ENCODE measurements at regions not wholly inside any gene's neighbourhood (a gene's known extent, or its start where the extent isn't known, plus 50 kb on each side); places are given as distances from the start of the nearest gene placed in this dataset.
"Not testable (repeated sequence)": the region's sequence is repeated elsewhere in the genome, so short reads cannot be mapped to it uniquely, and the experiment has no call there.

DNA sequence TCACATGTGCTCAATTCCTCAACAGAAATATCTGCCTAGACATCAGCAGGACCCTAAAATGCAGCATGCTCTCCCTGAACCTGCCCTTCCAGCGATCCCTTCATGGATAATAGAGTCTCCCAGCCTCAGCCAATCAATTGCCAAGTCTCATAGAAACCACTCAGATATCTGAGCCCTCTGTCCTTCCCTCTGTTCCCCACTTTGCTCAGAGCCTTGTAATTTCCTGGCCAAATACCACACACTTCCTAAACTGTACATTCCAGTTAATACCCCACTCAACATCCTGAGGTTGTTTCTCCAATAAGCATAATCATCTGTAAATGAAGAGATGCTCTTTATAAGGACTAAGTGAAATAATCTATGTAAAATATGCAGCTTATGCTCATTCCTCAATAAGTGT is 59.3 kb upstream of the PTGFRN start:
- TF ChIP-seq, protein P1, sequence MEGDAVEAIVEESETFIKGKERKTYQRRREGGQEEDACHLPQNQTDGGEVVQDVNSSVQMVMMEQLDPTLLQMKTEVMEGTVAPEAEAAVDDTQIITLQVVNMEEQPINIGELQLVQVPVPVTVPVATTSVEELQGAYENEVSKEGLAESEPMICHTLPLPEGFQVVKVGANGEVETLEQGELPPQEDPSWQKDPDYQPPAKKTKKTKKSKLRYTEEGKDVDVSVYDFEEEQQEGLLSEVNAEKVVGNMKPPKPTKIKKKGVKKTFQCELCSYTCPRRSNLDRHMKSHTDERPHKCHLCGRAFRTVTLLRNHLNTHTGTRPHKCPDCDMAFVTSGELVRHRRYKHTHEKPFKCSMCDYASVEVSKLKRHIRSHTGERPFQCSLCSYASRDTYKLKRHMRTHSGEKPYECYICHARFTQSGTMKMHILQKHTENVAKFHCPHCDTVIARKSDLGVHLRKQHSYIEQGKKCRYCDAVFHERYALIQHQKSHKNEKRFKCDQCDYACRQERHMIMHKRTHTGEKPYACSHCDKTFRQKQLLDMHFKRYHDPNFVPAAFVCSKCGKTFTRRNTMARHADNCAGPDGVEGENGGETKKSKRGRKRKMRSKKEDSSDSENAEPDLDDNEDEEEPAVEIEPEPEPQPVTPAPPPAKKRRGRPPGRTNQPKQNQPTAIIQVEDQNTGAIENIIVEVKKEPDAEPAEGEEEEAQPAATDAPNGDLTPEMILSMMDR (IDR thresholded peaks at IDR 0.05; ENCODE audit: insufficient read depth, missing control alignments) = no peak
- FAIRE-seq = no peak
- no peak for DNase-seq (ENCODE audit: insufficient read length, low spot score)

DNA sequence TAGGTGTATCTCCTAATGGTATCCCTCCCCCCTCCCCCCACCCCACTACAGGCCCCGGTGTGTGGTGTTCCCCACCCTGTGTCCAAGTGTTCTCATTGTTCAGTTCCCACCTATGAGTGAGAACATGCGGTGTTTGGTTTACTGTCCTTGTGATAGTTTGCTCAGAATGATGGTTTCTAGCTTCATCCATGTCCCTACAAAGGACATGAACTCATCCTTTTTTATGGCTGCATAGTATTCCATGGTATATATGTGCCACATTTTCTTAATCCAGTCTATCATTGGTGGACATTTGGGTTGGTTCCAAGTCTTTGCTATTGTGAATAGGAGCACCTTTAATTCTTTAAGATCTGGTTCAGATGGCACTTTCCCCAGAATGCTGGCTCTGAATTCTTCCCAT is 58.5 kb upstream of the PTGFRN start:
- DNase-seq (ENCODE audit: insufficient read length, low spot score); FAIRE-seq: not testable (repeated sequence)

DNA sequence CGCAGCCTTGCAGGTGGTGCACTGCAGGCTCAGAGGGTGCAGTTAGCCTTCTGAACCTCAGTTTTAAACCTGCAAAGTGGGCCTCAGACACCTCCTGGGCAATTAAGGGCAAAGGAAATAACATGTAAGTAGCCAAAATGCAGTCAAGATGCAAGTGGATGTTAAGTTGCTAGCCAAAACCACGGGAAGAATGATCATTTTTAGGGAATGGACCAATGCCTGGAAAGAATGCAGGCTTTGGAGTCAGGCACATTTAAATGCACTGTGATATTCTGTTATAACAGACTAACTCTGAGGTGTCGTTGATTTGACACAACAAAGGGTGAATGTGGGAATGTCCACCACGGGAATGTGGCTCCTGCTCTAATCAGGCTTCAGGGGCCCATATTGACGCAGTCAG is 57.9 kb upstream of the PTGFRN start:
- FAIRE-seq = no peak
- TF ChIP-seq, protein P1 (IDR thresholded peaks at IDR 0.05; ENCODE audit: insufficient read depth, missing control alignments) = no peak
- DNase-seq (ENCODE audit: insufficient read length, low spot score) = no peak

DNA sequence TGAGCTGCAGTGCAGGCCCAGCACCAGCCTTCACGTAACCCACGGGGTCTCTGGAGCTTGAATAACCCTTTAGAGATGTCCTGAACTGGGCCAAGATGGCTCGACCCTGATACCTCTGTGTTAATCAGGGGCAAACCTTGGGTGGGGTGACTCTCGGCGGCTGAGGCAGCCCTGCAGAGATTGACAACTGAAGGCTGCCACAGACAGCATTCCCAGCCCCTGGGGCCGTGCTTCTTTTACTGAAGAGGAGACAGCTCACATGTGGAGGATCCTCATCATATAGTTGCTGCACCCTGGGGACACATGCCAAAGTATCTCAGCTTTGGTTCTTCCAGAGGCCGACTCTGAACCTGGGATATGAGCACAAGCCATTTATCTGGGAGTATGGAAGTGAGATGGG is 57.3 kb upstream of the PTGFRN start:
- DNase-seq (ENCODE audit: insufficient read length, low spot score) = no peak
- FAIRE-seq = no peak
- TF ChIP-seq, protein P1 (IDR thresholded peaks at IDR 0.05; ENCODE audit: insufficient read depth, missing control alignments) = no peak

DNA sequence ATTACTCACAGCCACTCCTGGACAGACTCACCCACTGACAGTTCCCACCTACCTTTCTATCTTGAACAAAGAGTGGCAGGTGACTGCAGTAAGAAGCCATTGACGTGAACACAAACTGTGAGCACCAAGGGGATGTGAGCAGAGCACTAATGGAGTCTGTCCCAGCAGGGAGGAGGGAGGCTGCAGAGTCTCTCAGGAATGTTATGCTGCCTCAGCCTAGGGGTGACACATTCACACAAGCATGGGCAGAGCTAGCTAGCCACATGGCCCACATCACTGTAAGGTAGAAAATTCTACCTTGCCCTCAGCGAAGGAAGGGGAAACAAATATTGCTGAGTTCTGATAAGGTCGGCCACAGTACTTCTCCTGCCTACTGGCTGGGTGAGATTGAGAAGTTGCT is 56.8 kb upstream of the PTGFRN start:
- DNase-seq (ENCODE audit: insufficient read length, low spot score) = no peak
- TF ChIP-seq, protein P1 (IDR thresholded peaks at IDR 0.05; ENCODE audit: insufficient read depth, missing control alignments) = no peak
- FAIRE-seq = no peak

DNA sequence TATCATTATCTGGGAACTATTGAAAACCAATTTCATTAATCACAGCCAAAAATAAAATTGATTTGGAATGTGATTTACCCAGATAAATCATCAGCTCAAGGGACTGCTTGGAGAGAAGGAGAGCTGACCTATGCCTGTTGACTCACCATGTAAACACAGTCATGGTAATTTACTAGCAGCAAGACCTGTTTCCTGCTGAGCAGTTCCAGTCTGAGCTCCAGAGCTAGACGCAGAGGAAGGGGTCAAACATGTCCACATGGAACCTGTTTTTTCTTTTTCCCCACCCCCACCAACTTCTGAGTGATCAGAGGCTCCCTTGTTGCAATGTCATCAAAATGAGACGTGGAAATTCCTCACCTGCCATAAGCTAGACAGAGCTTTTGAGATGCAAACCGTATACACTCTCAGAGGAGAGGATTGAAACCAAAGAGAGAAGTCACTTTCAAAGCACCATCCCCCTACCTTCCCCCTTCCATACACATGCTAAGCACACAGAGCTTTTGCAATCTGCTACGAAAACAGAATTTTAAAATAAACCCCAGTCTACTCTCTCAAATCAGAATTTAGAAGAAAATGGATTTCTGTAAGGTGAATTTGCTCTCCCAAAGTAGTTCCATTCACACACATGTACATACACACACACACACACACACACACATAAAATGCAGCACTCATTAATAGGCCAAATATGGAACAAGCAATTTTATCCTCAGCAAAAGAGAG is 55.9 kb upstream of the PTGFRN start:
- FAIRE-seq (no peak), DNase-seq (ENCODE audit: insufficient read length, low spot score) (no peak)
- TF ChIP-seq, protein P1 (IDR thresholded peaks at IDR 0.05; ENCODE audit: insufficient read depth, missing control alignments) = no peak

DNA sequence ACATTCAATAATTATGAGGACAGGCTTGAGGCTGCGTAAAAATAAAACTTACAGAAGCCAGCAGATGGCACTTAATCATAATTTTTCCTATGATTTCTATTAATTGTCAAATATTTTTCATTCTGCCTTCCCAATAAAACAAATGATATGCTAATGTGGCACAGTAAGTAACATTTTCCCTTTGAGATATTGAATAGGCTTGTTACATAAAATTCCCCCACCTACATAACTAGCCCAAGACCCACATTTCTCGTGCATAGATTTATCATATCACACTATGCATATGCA is 55.4 kb upstream of the PTGFRN start:
- FAIRE-seq = no peak
- TF ChIP-seq, protein P1 (IDR thresholded peaks at IDR 0.05; ENCODE audit: insufficient read depth, missing control alignments) = peak; percentile 27
- DNase-seq (ENCODE audit: insufficient read length, low spot score) = no peak

DNA sequence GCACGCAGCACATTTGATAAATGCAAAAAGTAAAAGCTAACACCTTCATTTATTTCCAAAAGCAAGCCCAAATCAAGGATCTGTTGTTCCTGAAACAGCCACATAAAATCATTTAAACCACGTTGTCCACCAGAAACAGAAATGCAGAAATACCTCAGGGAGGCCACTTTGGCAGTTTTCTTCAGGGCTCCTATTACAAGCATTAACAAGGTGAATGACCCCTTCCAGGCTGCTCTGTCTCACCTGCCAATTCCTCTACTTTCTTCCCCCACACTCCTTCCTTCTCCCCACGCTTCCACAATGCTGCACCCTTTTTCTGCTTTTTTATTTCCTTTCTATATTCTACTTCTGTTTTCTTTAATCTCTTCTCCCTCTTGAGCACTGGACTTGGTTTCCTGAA is 55.0 kb upstream of the PTGFRN start:
- FAIRE-seq (no peak), DNase-seq (ENCODE audit: insufficient read length, low spot score) (no peak)
- TF ChIP-seq, protein P1 (IDR thresholded peaks at IDR 0.05; ENCODE audit: insufficient read depth, missing control alignments) = no peak

All from D721Med (cell line).